Hepatocyte (in vitro differentiated cells): ENCODE measurements at regions not wholly inside any gene's neighbourhood (a gene's known extent, or its start where the extent isn't known, plus 50 kb on each side); places are given as distances from the start of the nearest gene placed in this dataset.
A peak's percentile ranks its signal among the peaks of the same experiment; 100 is the strongest.

Experiments
- CTCF ChIP-seq: fragments of 200-600 bp; sonication (generic); IDR thresholded peaks from 2 replicates; pipeline ENCODE4 v1.5.1; 2016; ENCODE audit warnings: antibody characterized with exemption, mild to moderate bottlenecking; ENCODE audit not compliant: poor library complexity
- EZH2 ChIP-seq: fragments of 200-600 bp; sonication (generic); IDR thresholded peaks from 2 replicates; pipeline ENCODE4 v1.6.1; 2016; ENCODE audit warnings: antibody characterized with exemption, mild to moderate bottlenecking, borderline replicate concordance

DNA sequence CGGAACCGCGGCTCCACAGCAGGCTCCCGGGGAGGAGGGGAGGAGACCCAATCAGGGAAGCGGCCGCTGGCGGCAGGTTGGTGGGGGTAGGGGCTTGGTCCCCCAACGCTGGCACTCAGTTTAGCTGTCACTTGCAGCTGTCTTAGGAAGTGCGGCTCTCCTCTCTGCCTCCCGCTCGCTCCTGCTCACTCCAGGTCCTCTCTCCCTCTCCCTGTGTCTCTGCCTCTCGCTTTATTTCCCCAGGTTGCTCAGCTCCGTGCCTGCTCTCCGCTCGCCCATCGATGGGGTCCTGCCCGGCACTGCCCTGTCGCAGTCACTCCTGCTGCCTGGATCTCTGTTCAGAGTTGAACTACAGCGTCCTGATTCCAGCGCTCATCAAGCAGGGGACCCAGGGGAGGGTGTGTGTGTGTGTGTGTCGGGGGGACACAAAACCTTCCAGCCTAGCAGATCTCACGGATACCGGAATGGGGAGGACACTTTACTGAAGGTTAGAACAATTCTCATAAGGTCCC lies 145.6 kb downstream of the ENGASE start:
- no peak for TF ChIP-seq CTCF
- TF ChIP-seq EZH2, result peak; percentile 67
